T-helper 1 cell treated with Interleukin-12 subunit alpha and Interleukin-12 subunit beta and Interleukin-4 antibody, amounts not matched to agents 30 ng/mL and 1 ng/mL, for 36 hours (primary cell): ENCODE measurements at regions not wholly inside any gene's neighbourhood (a gene's known extent, or its start where the extent isn't known, plus 50 kb on each side); places are given as distances from the start of the nearest gene placed in this dataset.

Source experiments
- intact Hi-C: fragments of 100-400 bp; cut with micrococcal nuclease; formaldehyde crosslinking; loops from one replicate; pipeline ENCODE4 v1.15.1; 2024

- intact Hi-C loops, result no loop called here
These were observed 379.3 kb upstream of the NCAM2 start for GRCh38 chr21:20618878-20619277.

DNA sequence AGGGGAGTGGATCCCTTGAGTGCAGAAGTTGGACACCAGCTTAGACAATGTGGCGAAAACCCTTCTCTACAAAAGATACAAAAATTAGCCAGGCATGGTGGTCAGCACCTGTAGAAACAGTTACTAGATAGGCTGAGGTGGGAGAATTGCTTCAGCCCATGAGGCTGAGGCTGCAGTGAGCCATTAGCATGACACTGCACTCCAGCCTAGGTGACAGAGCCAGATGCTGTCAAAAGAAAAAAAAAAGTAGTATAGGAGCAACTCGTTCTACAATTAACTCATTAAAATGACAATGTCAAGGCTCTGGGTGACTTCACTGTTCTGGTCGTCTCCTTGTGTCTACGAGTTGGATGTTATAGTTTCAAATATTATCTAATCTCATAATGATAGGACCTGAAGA is 370.6 kb upstream of the NCAM2 start:
- intact Hi-C loops, result no loop called here

GRCh38 chr21:20631633-20632032 is 366.6 kb upstream of the NCAM2 start:
- intact Hi-C loops, result no loop called here

DNA sequence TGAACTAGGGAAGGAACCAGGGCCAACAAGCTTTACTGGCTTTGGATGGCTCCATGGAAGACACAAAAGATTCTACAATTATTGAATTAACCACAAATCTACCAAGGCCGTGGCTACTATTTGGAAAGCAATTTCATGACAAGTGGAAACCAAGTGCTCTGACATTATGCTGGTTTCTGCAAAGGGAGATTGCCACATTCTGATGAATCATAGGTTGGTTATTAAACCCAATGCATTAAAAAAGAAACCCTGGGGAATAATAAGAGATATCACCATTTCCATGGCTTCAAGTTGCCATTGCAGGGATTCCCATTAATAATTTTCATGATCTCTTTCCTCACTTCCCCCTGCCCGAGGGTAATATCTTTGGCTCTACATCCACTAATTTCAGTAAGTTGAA is 359.2 kb upstream of the NCAM2 start:
- intact Hi-C loops, result no loop called here

GRCh38 chr21:20641241-20641640 is 357.0 kb upstream of the NCAM2 start:
- intact Hi-C loops, result no loop called here

GRCh38 chr21:20642681-20643080 is 355.5 kb upstream of the NCAM2 start:
- intact Hi-C loops, result no loop called here

DNA sequence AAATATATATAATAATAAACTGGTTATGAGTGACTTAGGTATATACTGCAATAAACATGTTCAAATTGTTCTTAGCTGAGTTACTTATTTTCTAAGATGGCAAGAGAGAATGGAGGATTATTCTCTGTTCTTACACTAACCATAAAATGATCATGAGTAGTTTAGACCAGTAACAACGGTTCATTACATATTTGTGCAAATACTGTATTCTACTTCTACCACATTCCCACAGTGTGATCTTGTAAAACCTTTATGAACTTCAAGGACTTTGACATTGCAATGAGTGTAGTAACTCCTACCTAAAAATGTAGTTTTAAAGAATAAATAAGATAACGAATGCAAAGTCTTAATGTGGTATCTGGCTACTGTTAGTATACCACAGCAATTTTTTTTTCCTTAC is 353.7 kb upstream of the NCAM2 start:
- intact Hi-C loops, result no loop called here

- intact Hi-C loops, result no loop called here
These were observed 352.9 kb upstream of the NCAM2 start for GRCh38 chr21:20645344-20645743.

- intact Hi-C loops, result no loop called here
These were observed 351.6 kb upstream of the NCAM2 start for GRCh38 chr21:20646431-20647165.

DNA sequence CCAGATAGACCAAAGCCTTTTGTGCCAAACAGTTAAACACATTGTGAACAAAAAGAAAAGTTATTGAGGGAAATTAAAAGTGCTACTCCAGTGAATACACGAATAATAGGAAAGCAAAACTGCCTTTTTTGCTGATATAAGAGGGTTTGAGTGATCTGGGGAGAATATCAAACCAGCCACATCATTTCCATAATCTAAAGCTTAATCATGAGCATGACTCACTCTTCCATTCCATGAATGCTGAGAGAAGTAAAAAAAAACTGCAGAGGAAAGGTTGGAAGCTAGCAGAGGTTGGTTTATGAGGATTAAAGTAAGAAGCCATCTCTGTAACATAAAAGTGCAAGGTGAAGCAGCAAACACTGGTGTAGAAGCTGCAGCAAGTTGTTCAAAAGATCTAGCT is 350.6 kb upstream of the NCAM2 start:
- intact Hi-C loops, result no loop called here

- intact Hi-C loops, result no loop called here
These were observed 349.0 kb upstream of the NCAM2 start for GRCh38 chr21:20649231-20649630.

DNA sequence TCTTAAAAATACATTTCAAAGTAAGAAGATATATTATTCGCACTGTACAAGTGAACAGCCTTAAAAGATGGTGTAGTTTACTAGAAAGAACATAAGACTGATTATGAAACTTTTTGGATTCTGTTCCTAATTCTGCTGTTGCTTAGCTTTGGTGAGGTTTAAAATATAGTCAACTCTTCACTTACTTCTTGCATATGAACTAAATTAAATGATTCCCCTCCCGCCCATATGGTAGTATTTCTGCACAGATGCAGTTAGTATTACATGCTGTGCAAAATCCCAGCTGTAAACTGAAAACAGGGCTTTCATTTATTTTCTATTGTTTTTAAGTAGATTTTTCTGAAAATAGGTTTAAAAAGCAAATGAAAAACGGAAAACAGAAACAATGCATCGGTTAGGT is 345.4 kb upstream of the NCAM2 start:
- intact Hi-C loops, result no loop called here

GRCh38 chr21:20661246-20661645 is 337.0 kb upstream of the NCAM2 start:
- intact Hi-C loops, result no loop called here

- intact Hi-C loops, result no loop called here
These were observed 336.3 kb upstream of the NCAM2 start for GRCh38 chr21:20661745-20662422.

- intact Hi-C loops, result no loop called here
These were observed 335.7 kb upstream of the NCAM2 start for GRCh38 chr21:20662514-20662913.

DNA sequence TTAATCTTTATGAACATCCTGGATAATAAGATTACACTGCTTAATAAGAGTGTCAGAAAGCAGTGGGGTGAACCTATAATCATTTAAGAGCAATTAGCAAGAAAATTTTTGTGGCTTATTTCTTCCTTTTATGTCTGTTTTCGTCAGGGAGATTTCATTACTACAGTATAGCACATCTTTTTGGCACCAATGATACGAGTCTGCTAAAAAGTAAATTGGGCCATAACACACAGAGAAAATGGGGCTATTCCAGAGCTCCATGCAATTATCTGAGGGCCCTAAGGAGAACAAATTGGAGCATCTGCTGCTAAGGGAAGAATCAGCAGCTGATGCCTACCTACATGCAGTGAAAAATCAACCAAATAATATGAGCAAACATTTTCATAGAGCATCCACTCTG is 330.3 kb upstream of the NCAM2 start:
- intact Hi-C loops, result no loop called here

DNA sequence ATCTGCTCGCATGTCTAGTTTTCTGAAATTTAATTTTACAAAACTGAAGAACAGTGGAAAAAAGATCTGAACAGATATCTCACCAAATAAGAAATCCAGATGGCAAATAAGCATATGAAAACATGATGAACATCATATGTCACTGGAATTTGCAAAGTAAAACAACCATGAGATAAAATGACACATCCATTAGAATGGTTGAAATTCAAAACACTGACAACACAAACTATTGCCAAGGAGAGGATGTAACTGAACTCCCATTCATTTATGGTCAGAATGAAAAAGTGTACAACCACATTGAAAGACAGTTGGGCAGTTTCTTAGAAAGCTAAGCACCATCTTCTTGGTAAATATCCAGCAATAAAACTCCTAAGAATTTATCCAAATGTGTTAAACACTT is 312.7 kb upstream of the NCAM2 start:
- intact Hi-C loops, result no loop called here

DNA sequence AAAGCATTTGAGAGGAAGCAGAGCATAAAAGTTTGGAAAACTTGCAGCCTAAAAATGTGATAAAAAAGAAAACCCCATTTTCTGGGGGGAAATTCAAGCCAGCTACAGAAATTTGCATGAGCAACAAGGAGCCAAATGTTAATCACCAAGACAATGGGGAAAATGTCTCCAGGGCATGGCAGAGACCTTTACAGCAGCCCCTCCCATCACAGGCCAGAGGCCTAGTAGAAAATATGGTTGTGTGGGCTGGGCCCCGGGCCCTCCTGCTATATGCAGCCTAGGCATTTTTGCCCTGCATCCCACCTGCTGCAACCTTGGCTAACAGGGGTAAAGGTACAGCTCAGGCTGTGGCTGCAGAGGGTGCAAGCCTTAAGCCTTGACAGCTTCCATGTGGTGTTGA is 299.6 kb upstream of the NCAM2 start:
- intact Hi-C loops, result no loop called here

GRCh38 chr21:20701235-20701634 is 297.0 kb upstream of the NCAM2 start:
- intact Hi-C loops, result no loop called here

DNA sequence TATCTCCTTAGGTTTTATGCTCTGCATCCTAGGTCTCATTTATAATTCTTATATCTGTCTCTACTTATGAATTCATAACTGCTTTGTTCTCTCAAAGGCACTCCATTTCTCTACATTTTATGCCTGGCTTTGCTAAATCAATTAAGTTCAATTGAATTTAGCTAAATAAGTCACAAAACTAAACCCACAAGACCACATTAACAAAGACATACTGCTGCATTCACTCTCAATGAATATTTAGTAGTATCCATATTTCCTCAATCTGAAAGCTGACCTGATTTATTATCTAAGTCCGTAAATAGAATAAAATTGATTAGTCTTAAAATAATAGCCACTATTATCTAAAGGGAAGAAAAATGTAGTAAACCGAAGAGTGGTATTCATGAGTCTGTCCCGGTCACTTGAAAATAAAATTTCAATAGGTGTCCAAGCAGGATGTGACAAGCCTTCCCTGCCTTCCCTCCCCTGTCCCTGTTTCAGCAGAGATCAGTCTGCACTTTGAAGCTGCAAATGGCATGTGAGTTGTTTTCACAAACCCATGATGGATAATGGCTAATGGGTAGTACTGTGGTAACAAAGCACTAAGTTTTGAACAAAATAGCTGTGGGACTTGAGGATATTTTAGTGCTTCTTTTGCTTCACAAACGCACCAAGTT is 295.0 kb upstream of the NCAM2 start:
- intact Hi-C loops, result no loop called here

- intact Hi-C loops, result no loop called here
These were observed 277.6 kb upstream of the NCAM2 start for GRCh38 chr21:20720623-20721022.

DNA sequence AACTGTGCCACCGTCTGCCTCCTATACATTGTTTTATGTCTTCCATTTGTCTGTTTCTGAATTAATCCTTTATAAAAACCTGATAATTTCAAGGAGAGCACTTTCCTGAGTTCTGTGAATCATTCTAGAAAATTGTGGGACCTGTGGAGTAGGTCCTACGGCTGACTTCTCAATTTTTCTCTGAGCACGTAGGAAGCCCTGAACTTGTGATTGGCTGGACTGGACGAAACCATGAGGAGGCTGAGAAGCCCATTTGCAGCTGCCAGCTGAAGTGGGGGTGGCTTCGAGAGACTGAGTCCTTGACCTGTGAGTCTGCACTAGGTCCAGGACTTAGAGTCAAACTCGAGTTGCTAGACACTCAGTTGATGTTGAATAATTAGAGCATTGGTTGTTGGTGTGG is 277.1 kb upstream of the NCAM2 start:
- intact Hi-C loops, result no loop called here

DNA sequence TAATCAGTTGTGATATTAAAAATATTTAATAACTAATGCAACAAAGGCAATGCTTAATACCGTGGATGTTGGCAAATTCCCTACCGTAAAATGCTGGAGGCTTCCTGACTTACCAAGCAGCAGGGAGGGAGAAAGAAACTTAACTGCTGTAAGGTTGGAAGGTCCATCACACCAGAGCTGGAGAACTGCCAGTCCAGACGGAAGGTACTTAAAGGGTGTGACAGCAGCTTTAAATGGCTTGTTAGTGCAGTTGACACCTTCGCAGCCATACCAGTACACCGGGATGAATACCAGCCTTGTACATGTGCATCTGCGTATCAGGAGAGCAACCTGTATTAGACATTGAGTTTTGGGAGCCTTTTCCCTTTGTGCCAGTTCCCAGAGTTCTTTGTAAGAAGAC is 269.5 kb upstream of the NCAM2 start:
- intact Hi-C loops, result no loop called here
